Frontal cortex (tissue), 3 donors: ENCODE measurements at regions not wholly inside any gene's neighbourhood (a gene's known extent, or its start where the extent isn't known, plus 50 kb on each side); places are given as distances from the start of the nearest gene placed in this dataset.

Source experiments
- DNase-seq, 2 donors: peaks; one replicate each; pipeline ENCODE4 v3.0.0; 2012; ENCODE audit warnings: low spot score in 2 of 2
- FAIRE-seq: peaks from 2 replicates; lab custom pipeline; 2012; peaks lifted over from hg19 to GRCh38; lab: Jason Lieb, UNC
- donor health status: control.
- donor health status: control.
- donor health status: control.

DNA sequence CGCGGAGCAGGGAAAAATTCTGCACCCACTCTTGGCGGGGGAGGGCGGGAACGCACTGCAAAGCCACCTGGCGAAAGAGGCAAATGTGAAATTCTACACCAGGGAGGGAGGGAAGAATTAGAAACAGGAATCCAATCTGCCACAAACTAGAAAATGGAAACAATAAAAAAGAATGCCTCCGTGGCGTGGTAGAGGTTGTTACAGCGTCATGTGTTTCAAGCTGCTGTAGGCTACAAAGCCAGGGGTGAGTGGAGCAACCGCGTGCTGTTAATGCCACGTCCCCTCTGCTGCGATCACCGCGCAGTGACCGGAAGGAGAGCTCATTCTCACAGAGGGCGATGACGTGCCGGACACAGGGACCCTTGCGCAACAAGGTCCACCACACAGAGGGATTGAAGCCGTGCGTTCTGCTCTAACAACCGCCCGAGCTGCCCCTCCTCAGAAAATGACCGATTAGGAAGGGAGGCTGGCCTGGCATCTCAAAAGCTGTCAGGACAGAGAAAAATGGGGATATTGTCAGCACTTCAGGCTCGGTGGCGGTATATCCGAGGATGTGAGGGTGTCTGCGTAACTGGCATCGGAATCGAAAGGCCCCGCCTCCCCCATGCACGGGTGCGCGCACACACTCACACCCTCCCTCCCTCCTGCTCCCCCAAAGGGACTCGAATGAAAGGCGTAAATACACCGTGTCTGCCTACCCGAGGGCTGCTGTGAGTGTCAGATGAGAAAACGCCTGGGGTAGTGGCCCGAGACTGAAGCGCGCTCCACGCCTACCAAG is 70.8 kb upstream of the TNRC6C start:
- FAIRE-seq (no peak), DNase-seq (peak; percentile 41 to 73)

- DNase-seq (no peak), FAIRE-seq (no peak)
Observed at GRCh38 chr17:77888242-77889134, 70.0 kb upstream of the TNRC6C start.

DNA sequence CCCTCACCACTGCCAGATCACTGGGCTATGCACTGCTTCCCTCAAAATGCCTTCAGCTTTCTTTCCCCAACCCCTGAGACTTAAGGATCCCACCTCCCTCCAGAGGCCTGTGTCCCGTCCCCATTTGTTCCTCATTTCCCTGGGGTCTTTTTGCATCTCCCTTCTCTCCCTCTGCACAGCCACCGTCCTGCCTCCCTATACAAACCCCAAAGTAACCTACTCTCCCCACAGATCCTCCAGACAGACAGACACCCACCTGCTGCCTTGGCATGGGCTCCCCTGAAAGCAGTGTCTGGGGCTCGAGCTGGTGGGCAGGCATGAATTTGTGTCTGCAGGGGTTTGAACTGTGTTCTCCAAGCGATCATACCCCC is 69.4 kb upstream of the TNRC6C start:
- DNase-seq (no peak), FAIRE-seq (no peak)

GRCh38 chr17:77889866-77890760 is 68.4 kb upstream of the TNRC6C start:
- DNase-seq (no peak), FAIRE-seq (no peak)

- no peak for DNase-seq
- FAIRE-seq = no peak
Observed at GRCh38 chr17:77890771-77891170, 67.7 kb upstream of the TNRC6C start.

DNA sequence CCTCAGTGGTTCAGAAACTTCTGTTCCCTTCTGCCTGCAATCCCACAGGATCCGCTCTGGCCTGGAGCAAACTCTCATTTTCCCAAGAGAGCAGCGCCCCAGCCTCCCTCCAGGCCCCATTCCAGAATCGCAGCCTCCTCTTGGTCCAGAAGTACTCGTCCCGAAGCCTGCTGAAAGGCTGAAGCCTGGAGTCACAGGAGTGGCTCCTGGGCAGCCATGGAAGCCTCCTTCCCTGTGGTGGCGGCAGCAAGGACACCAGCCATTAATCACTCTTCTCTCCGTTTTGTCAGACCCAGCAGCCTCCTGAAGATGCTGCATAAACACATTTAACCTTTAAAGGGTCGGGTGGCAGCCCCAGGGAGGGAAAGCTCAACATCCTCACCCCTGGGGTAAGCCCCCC is 66.9 kb upstream of the TNRC6C start:
- FAIRE-seq (no peak), DNase-seq (no peak)

- FAIRE-seq = no peak
- no peak for DNase-seq
Observed at GRCh38 chr17:77892031-77892430, 66.5 kb upstream of the TNRC6C start.

- FAIRE-seq (no peak), DNase-seq (no peak)
Observed at GRCh38 chr17:77892469-77893143, 65.9 kb upstream of the TNRC6C start.

GRCh38 chr17:77893144-77894044 is 65.1 kb upstream of the TNRC6C start:
- DNase-seq (no peak), FAIRE-seq (no peak)

GRCh38 chr17:77894126-77894956 is 64.2 kb upstream of the TNRC6C start:
- no peak for FAIRE-seq
- no peak for DNase-seq

- DNase-seq (no peak), FAIRE-seq (no peak)
Observed at GRCh38 chr17:77897741-77898301, 60.7 kb upstream of the TNRC6C start.

- DNase-seq = no peak
- no peak for FAIRE-seq
Observed at GRCh38 chr17:77898521-77899434, 59.7 kb upstream of the TNRC6C start.

DNA sequence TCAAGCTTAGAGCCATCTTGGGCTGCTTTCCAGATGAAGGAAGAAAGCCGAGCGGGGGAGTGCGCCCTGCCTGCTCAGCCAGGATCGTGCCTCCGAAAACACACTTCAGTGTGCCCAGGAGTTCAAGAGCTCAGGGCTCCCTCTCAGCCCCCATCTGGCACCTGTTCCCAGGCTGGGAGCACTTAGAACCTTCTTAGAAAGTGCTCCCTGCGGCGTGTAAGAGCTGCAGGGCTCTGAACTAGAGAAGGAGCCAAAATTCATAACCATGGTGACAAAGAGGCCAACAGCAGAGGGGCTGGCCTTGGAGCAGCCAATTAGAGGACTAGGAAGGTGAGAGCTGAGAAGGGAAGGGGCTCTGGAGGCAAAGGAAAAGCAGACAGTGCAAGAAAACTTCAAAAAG is 59.0 kb upstream of the TNRC6C start:
- no peak for DNase-seq
- no peak for FAIRE-seq

GRCh38 chr17:77901481-77901880 is 57.0 kb upstream of the TNRC6C start:
- DNase-seq (no peak), FAIRE-seq (no peak)

DNA sequence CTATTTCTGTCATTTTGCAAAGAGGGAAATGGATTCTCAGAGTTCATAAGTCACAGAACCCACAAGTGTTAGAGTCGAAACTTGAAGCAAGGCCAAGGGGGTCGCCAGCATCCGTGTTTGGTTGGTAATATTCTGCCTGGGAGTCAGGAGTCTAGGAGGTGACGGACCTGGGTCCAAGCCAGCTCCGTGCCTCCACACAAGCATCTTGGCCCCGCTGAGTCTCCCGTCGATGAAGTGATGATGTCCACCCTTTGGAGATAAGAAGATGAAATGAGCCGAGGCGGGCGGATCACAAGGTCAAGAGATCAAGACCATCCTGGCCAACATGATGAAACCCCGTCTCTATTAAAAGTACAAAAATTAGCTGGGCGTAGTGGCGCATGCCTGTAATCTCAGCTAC is 53.2 kb upstream of the TNRC6C start:
- DNase-seq (no peak), FAIRE-seq (no peak)

DNA sequence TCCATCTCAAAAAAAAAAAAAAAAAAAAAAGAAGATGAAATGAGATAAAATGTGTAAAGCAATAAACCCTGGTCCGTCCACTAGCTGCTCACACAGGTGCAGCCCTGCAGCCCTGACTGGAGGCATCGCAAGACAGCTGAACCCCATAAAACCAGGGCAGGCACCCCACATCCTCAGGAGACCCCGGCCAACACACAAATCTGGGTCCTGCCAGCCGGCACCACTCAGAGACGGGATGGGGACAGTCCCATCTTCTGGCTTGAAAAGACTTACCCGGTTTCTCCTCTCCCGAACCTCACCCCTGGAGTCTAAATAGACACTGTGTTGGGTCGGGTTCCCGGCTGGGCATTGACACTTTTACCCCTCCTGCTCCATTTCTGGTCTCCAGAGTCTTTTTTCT is 52.7 kb upstream of the TNRC6C start:
- DNase-seq = no peak
- FAIRE-seq = no peak
